GF-D8 (cell line): ENCODE measurements at regions not wholly inside any gene's neighbourhood (a gene's known extent, or its start where the extent isn't known, plus 50 kb on each side); places are given as distances from the start of the nearest gene placed in this dataset.

Experiments used
- DNase-seq: peaks from one replicate; lab custom pipeline; 2025; lab: John Stamatoyannopoulos, UW

- no peak for DNase-seq
Measured at GRCh38 chr12:58139894-58140293, 198.5 kb downstream of the ATP23 start.

DNA sequence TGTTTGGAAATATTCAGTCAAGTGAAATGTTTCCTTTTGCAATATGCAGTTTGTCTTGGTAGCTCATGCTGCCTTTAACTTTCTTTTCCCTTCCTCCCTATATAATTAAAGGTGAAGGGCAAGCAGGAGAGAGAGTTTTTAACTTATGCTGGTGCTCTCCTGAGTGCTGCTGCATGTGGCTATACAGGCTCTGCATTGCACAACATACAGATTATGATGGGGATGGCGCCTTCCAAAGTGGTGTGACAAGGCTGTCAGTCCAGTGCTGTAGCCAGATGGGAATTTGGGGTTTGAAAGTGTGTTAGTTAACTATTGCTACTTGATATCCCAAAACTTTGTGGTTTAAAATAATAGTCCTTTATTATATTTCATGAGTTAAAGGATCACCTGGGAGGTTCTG, 199.0 kb downstream of the ATP23 start:
- DNase-seq: no peak

- DNase-seq: no peak
Measured at GRCh38 chr12:58142991-58143390, 201.6 kb downstream of the ATP23 start.

DNA sequence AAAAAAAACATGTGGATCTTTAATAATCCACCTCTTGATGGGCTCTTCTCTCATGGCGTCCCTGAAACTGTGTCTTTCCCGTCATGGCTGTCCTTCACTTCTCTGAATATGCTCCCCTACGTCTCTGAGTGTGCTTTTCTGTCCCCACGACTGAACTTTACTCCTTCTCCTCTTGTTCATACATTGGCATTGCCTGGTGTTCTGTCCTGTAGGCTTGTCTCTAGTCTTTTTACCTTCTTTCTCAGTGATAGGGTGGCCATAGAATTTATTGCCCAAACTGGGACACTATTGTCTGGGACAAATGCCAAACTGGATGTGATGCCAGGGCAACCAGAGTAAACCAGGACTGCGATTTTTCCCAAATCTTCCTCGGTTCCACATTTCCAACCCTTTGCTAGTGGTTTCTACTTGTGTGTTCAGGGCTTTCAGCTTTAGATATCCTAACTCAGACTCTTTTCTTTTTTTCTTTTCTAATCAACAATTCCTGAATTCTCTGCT, 202.2 kb downstream of the ATP23 start:
- DNase-seq: no peak

DNA sequence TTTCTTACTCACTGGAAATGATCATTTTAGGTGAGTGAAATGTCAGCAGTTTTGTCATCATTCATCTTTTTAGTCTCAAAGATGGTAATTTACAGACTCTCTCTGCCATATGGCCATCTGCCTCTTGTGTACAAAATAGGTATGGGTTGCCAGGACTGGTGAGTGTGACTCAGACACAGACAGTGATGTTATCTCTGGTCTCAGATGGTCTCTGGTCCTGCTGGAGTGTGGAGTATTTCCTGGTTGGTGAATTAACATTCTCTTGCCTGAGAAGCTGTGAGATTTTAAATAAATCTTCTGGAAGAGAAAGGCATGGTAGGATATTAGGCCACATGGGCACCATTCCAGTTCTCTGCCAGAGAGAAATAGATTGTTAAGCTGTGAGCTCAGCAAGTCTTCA, 207.0 kb downstream of the ATP23 start:
- no peak for DNase-seq

- no peak for DNase-seq
Measured at GRCh38 chr12:58148976-58149375, 207.6 kb downstream of the ATP23 start.

GRCh38 chr12:58154359-58154758, 213.0 kb downstream of the ATP23 start:
- DNase-seq: no peak

DNA sequence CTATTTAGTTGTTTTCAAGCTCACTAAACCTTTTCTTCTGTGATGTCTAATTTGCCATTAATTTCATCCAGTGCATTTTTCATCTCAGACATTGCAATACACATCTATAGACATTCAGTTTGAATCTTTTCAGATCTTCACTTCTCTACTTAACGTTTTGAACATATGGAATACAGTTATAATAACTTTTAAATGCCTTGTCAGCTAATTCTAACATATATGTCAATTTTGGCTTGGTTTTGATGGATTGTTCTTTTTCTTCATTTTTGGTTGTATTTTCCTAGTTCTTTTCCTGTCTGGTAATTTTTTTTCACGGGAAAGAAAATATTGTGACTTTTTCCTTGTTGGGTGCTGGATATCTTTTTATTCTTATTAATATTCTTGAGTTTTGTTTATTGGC, 215.3 kb downstream of the ATP23 start:
- no peak for DNase-seq

DNA sequence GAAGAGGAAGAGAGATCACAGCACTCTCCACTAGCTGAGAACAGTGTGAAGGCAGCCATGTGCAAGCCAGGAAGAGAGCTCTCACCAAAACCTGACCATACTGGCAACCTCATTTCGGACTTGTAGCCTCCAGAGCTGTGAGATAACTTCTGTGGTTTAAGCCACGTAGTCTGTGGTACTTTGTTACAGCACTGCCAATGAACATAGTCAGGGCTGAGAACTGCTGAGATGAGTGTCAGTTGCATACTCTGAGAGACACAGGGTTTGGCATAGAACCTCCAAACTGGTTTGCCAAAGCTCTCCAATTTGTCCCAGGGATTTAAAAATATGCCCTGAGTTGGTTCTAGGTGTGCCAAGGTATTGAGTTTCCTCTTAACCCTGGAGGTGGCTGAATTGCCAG, 218.6 kb downstream of the ATP23 start:
- no peak for DNase-seq

- no peak for DNase-seq
Measured at GRCh38 chr12:58161773-58162172, 220.4 kb downstream of the ATP23 start.

GRCh38 chr12:58163021-58163420, 221.7 kb downstream of the ATP23 start:
- no peak for DNase-seq

- no peak for DNase-seq
Measured at GRCh38 chr12:58166643-58167042, 225.3 kb downstream of the ATP23 start.

DNA sequence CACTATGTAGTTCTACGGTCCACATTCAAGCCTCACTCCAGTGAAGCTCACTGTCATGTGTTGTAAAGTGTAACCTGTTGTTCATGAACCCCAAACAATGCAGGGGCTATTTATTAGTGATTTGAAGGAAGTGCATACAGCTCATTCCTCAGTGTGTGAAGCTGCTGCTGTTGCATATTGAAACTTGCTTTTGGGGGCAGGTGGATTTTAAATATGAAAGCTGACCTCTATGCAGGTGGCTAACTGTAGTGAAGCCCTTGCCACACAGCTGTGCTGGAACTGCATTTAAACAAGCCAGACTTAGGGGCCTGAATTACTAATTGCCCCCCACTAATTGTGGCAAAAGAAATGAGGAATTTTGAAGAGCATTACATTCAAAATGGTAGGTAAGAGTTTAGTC, 226.3 kb downstream of the ATP23 start:
- DNase-seq: no peak

DNA sequence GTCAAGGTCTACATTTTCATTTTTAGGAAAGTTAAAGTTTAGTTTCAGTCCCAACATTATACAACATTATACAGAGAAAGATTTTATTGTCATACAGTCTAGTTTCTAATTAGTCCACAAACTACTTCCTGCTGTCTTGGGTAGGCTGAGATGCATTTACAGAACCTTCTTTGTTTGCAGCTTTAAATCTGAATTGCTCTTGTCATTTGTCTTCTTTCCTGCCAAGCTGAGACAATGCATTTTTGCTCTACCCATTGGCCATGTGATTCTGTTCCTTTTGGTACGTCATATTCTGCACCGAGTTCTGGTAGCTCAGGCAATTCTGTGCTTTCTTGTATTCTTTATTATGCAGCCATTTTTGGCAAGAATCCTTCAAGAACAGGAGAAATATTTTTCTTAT, 228.5 kb downstream of the ATP23 start:
- no peak for DNase-seq

DNA sequence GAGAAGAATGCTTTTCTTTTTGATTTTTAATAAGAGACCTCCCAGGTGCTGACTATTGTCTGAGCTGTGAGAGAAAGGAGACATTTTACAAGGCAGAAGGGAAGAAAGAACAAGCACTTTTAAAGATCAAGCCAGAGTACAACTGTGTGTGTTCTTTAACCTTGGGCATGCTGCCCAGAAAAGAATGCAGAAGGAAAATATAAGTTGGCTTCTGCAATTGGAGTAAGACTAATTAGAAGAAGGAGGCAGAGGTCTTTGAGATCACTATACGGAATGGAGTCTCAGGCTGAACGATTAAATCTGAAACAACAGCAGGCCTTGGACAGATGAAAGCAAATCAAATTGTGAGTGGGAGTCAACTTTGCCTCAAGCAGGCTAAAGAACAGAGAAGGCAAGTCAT, 230.5 kb downstream of the ATP23 start:
- DNase-seq: no peak

DNA sequence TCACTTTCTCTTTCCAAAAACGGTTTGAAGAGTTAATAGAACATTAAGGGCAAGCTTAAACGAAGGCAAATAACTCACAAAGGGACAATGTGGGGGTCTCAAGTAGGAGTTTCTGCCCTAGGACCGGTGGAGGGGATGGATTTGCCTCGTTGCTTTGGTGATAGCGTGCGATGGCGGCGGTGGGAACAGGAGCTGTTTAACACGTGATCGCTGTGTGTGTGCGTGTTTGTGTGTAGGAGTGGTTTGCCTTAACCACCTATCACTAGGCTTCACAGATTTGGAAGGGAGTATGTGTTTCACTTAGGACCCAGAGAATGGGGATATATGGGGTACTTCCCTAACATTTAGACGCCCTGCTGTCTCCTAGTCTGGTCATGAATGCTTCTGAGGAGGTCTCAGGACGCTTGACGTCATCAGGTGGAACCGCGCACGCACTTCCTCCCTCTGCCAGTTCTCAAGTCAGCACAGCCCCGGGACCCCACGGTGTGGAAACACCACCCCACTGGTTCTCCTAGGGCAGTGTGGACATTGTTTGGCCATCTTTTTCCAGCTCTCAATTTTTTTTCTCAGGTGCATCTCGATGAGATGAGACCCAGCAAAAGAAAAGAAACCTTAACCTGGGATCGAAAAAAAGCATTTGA, 231.2 kb downstream of the ATP23 start:
- DNase-seq: no peak

GRCh38 chr12:58174316-58174715, 232.9 kb downstream of the ATP23 start:
- DNase-seq: no peak

GRCh38 chr12:58176296-58176869, 235.0 kb downstream of the ATP23 start:
- no peak for DNase-seq

DNA sequence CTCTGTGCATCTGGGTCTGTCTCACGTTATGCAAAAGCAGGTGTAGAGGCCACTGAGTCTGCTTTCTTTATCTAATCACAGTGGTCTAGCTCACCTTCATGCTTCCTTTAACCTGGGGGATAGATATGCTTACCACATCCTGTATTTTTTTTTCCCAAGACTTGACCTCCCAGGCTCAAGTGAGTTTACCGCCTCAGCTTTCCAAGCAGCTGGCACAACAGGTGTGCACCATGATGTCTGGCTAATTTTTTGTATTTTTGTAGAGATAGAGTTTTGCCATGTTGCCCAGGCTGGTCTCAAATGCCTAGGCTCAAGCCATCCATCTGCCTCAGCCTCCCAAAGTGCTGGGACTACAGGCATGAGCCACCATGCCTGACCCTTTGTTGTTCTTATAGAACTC, 236.0 kb downstream of the ATP23 start:
- DNase-seq: no peak

GRCh38 chr12:58184212-58184611, 242.8 kb downstream of the ATP23 start:
- no peak for DNase-seq

GRCh38 chr12:58186401-58186800, 245.0 kb downstream of the ATP23 start:
- DNase-seq: no peak

DNA sequence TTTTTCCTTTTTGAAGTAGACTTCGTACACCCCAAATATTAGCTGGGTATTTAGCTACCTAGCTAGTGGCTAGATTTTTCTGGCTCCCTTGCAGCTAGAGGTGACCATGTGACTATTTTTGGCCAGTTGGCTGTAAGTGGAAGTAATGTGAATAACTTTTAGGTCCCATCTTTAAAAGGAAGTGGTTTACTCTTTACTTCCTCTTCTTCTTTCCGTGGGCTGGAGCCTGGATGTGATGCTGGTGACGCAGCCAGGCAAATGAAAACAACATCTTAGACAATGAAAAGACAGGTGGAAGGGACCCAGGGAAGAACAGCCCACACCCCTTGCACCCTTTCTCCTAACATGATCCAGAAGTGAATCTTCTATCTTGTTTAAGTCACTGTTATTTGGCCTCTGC, 245.5 kb downstream of the ATP23 start:
- no peak for DNase-seq

DNA sequence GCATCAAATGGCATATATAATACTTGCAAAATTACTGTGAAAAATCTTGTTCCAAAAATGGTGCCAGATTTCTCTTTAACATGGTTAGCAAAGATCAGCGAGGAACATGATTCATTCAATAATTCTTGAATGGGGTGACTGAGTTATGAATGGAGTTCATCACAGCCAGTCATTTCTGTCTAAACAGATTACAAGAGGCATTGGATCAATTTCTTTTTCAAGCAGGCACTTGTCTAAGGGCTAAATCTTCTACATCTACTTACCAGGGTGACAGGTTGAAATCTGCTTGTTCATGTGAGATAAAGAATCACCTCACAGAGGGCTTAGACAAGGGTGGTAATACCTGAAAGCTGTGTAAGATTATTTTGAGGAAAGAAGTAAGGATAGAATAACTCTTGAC, 247.7 kb downstream of the ATP23 start:
- no peak for DNase-seq

GRCh38 chr12:58189893-58190292, 248.5 kb downstream of the ATP23 start:
- DNase-seq: no peak
